Osteocyte (in vitro differentiated cells): ENCODE measurements at regions not wholly inside any gene's neighbourhood (a gene's known extent, or its start where the extent isn't known, plus 50 kb on each side); places are given as distances from the start of the nearest gene placed in this dataset.

Experiments used
- DNase-seq: peaks from one replicate; pipeline ENCODE4 v3.0.0; 2021; ENCODE audit warnings: mixed read lengths; ENCODE audit not compliant: unreplicated experiment; ENCODE audit errors: extremely low spot score
- H3K27ac Mint-ChIP-seq: one replicate; pipeline ENCODE4 v1.8.0; 2021; ENCODE audit warnings: mild to moderate bottlenecking, mixed read lengths; ENCODE audit not compliant: unreplicated experiment
- H3K27me3 Mint-ChIP-seq: one replicate; pipeline ENCODE4 v1.8.0; 2021; ENCODE audit warnings: mixed read lengths; ENCODE audit not compliant: unreplicated experiment
- H3K36me3 Mint-ChIP-seq: one replicate; pipeline ENCODE4 v1.8.0; 2021; ENCODE audit warnings: mixed read lengths; ENCODE audit not compliant: unreplicated experiment
- H3K4me1 Mint-ChIP-seq: one replicate; pipeline ENCODE4 v1.8.0; 2021; ENCODE audit warnings: mixed read lengths; ENCODE audit not compliant: unreplicated experiment
- H3K4me3 Mint-ChIP-seq: one replicate; pipeline ENCODE4 v1.8.0; 2021; ENCODE audit warnings: mild to moderate bottlenecking, moderate library complexity, mixed read lengths; ENCODE audit not compliant: unreplicated experiment
- H3K9me3 Mint-ChIP-seq: one replicate; pipeline ENCODE4 v1.8.0; 2021; ENCODE audit warnings: mixed read lengths; ENCODE audit not compliant: unreplicated experiment
- CTCF ChIP-seq: fragments of 200-600 bp; sonication (generic); IDR thresholded peaks from 2 replicates; pipeline ENCODE4 v1.5.0; 2021; ENCODE audit warnings: antibody characterized with exemption, mild to moderate bottlenecking, moderate library complexity

GRCh38 chrX:134736356-134736755, 60.6 kb downstream of the PABIR2 start:
- DNase-seq = no peak
- Mint-ChIP-seq H3K27ac (peak overlapping the region; percentile 28), H3K9me3 (no peaks in the 10 kb centered on the region), H3K4me3 (no peak overlapping the region), H3K27me3 (no peaks in the 10 kb centered on the region), H3K36me3 (no peaks in the 10 kb centered on the region), H3K4me1 (peaks cover 50% of the 10 kb centered on the region)
- no peak for TF ChIP-seq CTCF

- DNase-seq = no peak
- Mint-ChIP-seq H3K27me3 (no peaks in the 10 kb centered on the region), H3K36me3 (no peaks in the 10 kb centered on the region), H3K27ac (no peak overlapping the region), H3K9me3 (no peaks in the 10 kb centered on the region), H3K4me3 (no peak overlapping the region), H3K4me1 (peaks cover 50% of the 10 kb centered on the region)
- TF ChIP-seq CTCF = no peak
Measured at GRCh38 chrX:134735015-134735414, 62.0 kb downstream of the PABIR2 start.

GRCh38 chrX:134734466-134734952, 62.5 kb downstream of the PABIR2 start:
- peak overlapping the region; percentile 61 for H3K27ac Mint-ChIP-seq
- peaks cover 50% of the 10 kb centered on the region for H3K4me1 Mint-ChIP-seq
- DNase-seq = no peak
- H3K4me3 Mint-ChIP-seq = no peak overlapping the region
- H3K36me3 Mint-ChIP-seq = no peaks in the 10 kb centered on the region
- no peaks in the 10 kb centered on the region for H3K9me3 Mint-ChIP-seq
- TF ChIP-seq CTCF = no peak
- H3K27me3 Mint-ChIP-seq = no peaks in the 10 kb centered on the region

- DNase-seq = no peak
- H3K27ac Mint-ChIP-seq = no peak overlapping the region
- no peaks in the 10 kb centered on the region for H3K27me3 Mint-ChIP-seq
- no peak for TF ChIP-seq CTCF
- H3K4me3 Mint-ChIP-seq = no peak overlapping the region
- peaks cover 44% of the 10 kb centered on the region for H3K4me1 Mint-ChIP-seq
- no peaks in the 10 kb centered on the region for H3K36me3 Mint-ChIP-seq
- no peaks in the 10 kb centered on the region for H3K9me3 Mint-ChIP-seq
Measured at GRCh38 chrX:134733591-134733990, 63.4 kb downstream of the PABIR2 start.

- no peak for DNase-seq
- no peak for TF ChIP-seq CTCF
Measured at GRCh38 chrX:134732676-134733075, 64.3 kb downstream of the PABIR2 start.

More at GRCh38 chrX:134732676-134733075, 64.3 kb downstream of the PABIR2 start:
- Mint-ChIP-seq H3K27me3 (no peaks in the 10 kb centered on the region), H3K4me3 (no peak overlapping the region), H3K9me3 (no peaks in the 10 kb centered on the region), H3K27ac (no peak overlapping the region), H3K4me1 (peaks cover 36% of the 10 kb centered on the region), H3K36me3 (no peaks in the 10 kb centered on the region)
